ENCODE measurements at regions not wholly inside any gene's neighbourhood (a gene's known extent, or its start where the extent isn't known, plus 50 kb on each side); places are given as distances from the start of the nearest gene placed in this dataset.

GRCh38 chrX:131910586-131910985, 112.5 kb upstream of the STK26 start:
- DNase-seq, result no peak

GRCh38 chrX:131915488-131915887, 107.6 kb upstream of the STK26 start:
- no peak for DNase-seq

GRCh38 chrX:131917588-131917987, 105.5 kb upstream of the STK26 start:
- no peak for DNase-seq

- DNase-seq, result no peak
These were observed 104.3 kb upstream of the STK26 start for GRCh38 chrX:131918839-131919238.

GRCh38 chrX:131923614-131924250, 99.4 kb upstream of the STK26 start:
- no peak for DNase-seq

- DNase-seq, result no peak
These were observed 84.4 kb upstream of the STK26 start for GRCh38 chrX:131938749-131939148.

- no peak for DNase-seq
These were observed 81.1 kb upstream of the STK26 start for GRCh38 chrX:131942034-131942433.

GRCh38 chrX:131944936-131945902, 77.9 kb upstream of the STK26 start:
- no peak for DNase-seq

GRCh38 chrX:131951166-131951565, 71.9 kb upstream of the STK26 start:
- no peak for DNase-seq

GRCh38 chrX:131955099-131955777, 67.9 kb upstream of the STK26 start:
- no peak for DNase-seq

- no peak for DNase-seq
These were observed 64.4 kb upstream of the STK26 start for GRCh38 chrX:131958724-131959123.

GRCh38 chrX:131970347-131970746, 52.8 kb upstream of the STK26 start:
- no peak for DNase-seq

Data from NCI-H2081 treated with DMSO at 0.1 percent for 48 hours (cell line).